HG03439 (cell line): ENCODE measurements at regions not wholly inside any gene's neighbourhood (a gene's known extent, or its start where the extent isn't known, plus 50 kb on each side); places are given as distances from the start of the nearest gene placed in this dataset.

Experiments used
- ATAC-seq: cut with Tn5 transposase; IDR thresholded peaks from one replicate; pipeline ENCODE4 v1.9.1; 2021; ENCODE audit warnings: mild to moderate bottlenecking, moderate library complexity; ENCODE audit not compliant: unreplicated experiment

DNA sequence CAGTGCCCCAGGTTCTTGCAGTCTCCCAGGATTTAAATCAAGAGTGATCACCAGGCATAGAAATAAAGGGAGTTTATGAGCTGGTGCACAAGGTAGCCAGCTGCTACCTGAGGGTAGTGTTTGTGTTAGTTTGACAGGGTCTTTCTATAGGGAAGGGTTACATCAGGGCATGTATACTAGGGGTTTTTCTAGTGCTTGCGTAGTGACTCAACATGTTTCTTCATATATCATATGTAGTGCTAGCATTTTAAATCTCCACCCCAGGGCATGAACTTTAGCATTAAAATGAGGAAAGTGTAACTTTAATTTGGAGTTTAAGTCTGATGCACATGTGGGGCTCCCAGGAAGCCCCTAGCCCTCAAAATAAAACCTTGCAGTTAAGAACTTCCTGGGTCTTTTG is 86.5 kb upstream of the TNR start:
- ATAC-seq: no peak

DNA sequence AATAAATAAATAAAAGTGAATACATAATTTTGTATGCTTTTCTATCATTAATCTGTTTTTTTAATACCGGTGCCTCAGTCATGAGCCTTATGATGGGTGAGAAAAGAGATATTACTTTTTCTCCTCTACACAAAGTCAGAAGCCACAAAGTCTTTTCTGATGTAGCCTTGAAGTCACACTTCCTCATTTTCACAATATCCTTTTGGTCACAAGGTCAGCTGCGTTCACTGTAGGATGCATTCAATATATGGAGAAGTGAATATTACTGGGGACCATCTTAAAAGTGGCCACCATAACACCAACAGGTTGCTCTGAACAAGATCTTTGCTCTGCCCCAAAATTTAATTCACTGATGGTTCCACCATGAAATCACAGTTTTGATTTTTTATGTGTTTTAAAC is 83.3 kb upstream of the TNR start:
- no peak for ATAC-seq

DNA sequence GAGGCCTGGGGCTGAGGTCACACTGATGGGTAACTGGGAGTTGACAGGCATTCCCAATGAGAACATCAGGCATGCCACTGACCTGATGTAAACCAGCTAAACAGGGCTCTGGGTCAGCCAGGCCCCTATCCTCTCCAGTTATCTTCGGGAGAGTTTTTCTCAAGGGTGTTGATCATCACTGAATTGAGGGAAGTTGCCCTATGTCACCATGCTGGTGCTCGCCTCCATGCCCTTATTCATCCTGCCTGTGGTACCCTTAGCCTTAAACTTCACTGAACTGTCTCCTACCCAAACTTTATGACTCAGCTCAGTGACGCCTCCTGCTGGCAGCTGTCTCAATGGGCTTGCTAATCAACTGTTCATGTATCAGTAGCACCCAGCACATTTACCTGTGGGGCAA is 80.7 kb upstream of the TNR start:
- ATAC-seq: no peak

DNA sequence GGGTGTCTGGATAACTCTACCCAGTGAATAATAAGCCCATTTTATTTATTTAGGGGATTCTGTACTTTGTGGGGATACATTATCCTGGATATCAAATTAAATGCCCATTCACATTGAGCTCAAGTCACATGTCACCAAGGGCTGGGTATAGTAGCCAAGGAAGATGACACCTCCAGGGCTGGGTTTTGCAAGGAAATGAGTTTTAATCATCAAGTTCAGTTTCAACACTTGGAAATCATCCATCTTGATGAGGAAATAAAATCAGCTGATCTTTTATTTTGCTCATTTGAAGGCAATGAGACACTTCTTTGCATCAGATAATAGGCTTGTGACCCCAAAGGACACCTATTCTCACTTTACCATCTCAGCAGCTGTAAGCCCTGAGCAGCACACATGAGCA is 80.0 kb upstream of the TNR start:
- ATAC-seq: no peak

DNA sequence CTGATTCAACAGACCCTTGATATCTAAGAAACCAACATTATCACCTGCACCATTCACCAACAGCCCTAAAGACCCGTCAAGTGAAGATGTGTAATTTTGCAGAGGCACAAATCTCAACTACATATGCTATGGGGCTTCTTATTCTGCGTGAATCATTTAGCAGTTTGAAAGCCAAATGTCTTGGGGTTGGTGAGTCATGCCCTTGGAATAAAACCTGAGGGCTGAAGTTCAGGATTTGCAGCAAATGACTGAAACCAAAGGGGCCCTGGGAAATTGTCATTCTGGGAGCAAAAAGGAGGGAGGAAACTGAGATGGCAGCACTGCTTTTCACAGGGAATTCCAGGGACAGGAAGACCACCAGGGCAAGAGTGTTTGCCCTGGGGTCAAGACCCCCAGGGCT is 79.2 kb upstream of the TNR start:
- ATAC-seq: no peak

DNA sequence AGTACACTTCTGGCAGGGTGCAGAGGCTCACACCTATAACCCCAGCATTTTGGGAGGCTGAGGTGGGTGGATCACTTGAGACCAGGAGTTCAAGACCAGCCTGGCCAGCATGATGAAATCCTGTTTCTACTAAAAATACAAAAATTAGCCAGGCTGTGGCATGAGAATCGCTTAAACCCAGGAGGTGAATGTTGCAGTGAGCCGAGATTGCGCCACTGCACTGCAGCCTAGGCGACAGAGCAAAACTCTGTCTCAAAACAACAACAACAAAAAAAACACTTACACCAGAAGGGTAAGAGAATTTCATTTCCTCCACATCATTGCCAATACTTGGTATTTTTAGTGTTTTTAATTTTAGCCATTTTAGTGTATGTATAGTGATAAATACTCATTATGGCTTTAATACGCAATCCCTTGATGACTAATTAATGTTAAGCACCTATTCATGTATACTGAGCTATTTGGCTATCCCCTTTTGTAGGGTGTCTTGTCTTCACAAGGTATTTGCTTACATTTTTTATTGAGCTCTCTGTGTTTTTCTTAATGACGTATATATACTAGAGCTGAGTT is 77.1 kb upstream of the TNR start:
- ATAC-seq: no peak

DNA sequence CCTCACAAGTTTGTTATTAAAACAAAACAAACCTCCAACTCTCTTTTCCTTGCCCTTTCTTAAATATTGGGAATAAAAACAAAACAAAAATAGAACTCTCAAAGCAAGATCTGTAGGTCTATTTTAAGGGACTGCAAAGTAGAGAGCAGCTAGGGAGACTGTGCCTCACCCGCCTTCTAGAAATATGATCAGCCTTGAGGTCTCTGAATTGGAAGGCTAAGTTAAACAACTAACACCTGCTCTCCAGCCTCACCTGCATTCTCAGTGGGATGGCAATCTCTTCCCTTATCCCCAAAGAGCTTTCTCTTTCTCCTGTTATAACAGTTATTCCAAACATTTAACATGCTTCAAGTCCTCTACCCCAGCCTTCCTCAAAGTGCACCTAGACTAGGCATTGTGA is 75.5 kb upstream of the TNR start:
- ATAC-seq: no peak

DNA sequence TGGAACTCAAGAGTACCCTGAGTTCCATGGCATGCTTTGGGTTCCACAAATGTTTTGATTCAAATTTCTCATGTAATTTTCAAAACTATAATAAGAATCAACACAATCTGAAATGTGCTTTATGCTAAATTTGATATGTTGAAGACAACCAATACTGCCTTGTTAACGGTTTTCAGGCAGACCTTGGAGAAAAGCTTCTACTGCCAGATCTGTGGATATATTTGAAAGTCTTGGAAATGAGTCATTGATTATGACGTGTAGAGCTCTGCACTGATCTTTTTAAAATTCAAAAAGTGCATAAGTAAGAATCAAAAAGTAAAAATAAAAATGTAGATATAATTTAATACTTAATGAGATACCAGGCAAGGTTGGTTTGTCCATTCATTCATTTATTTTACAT is 74.0 kb upstream of the TNR start:
- ATAC-seq: no peak

DNA sequence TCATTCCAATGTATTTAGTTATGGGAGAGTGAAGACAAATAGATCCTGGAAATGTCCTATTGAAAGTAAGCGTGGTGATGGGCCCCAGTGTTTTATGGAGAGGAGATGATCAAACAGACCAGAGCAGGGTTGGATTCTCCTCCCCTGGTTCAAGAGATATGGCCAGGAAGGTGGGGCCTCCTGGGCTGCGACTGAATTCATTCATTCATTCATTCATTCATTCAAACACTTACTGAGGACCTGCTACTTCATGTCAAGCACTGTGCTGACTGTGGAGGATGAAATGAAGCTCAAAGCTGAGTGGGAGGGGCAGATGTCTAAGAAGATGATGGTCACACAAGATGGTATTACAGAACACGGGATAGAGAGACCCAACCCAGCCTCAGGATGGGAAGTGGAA is 71.5 kb upstream of the TNR start:
- ATAC-seq: no peak

DNA sequence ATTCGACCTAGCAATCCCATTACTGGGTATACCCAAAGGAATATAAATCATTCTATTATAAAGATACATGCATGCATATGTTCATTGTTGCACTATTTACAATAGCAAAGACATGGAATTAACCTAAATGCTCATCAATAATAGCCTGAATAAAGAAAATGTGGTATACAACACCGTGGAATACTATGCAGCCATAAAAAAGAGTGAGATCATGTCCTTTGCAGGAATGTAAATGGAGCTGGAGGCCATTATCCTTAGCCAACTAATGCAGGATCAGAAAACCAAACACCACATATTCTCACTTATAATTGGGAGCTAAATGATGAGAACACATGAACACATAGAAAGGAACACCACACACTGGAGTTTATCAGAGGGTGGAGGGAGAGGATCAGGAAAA is 69.5 kb upstream of the TNR start:
- ATAC-seq: no peak

DNA sequence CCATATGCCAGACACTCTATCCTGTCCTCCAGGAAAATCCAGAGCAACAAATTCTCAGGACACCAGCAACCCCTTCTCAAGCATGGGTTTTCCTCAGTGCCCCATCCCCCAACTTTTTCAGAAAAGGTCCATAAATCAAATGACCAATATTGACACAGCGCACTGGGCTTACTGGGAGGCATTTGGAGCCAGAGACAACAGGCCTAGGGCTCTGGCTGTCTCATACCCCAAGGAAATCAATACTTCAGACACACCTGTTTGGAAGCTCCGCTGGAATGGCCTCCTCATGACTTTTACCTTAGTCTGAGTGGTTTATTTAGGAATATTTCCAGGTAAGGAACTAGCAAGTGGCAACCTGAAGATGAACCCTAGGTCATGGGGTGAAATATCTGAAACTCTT is 66.9 kb upstream of the TNR start:
- no peak for ATAC-seq

DNA sequence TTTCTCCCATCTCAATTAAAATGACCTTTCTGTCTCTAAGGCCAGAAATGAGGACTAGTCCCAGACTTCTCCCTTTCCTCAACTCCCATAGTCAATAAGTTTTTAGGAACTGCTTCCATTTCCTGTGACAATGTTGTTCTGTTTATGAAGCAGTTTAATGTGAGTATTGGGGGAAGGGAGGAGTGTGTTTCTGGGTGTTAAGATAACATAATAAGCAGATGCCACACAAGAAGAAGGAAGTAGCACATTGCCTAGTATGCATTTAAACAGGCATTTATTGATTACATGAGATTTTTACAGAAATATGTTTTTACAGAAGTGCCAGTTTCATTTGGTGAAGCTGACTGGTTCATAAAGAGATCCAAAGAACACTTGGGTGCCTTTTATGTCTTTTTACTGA is 65.6 kb upstream of the TNR start:
- no peak for ATAC-seq

DNA sequence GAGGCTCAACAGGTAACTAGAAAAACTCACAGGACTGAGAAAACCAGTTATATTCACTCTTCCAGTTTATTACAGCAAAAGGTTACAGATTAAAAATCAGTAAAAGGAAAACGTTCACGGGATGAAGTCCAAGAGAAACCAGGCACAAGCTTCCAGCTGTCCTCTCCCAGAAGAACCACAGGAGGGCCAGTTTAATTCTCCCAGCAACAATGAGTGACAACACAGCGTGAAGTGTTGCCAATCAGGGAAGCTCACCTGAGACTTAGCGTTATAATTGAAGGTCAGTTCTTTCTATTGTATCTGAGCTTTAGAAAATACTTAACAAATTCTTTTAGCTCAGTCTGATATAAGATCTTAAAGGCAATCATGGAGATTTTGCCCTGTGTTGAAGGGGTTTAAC is 65.2 kb upstream of the TNR start:
- no peak for ATAC-seq

DNA sequence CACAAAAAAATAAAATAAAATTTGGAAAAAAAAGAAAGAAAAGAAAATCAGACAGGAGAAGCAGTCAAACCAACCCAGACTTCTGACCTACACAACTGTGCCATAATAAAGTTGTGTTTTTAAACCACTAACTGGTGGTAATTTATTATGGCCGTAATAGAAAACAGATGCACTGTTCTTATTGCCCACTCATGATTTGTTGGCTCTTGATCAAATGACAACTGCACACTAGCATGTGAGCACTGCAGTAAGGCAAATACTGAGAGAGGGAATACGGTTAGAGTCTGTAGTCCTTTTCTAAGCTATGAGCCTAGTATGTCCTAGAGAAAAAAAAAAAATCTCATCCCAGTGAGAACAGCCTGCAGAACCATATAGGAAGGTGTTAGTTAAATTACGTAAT is 61.2 kb upstream of the TNR start:
- no peak for ATAC-seq

DNA sequence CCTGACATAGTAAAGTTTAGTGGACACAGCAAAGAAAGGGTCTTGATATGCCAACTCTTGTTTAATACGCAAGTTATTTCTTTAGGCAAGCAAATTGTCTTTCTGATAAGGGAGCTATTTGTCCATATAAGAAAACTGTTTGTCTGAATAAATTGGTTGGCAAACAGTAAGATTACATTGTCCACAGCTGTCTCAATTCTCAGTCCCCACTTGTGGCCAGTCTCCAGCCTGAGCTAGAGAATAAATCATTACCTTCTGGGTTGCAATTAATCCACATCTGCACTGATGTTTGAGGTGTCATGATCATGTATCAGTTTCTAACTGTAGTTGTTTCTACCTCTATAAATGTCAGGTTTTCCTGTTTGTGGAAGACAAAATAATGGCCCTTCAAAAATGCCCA is 60.0 kb upstream of the TNR start:
- ATAC-seq: no peak

DNA sequence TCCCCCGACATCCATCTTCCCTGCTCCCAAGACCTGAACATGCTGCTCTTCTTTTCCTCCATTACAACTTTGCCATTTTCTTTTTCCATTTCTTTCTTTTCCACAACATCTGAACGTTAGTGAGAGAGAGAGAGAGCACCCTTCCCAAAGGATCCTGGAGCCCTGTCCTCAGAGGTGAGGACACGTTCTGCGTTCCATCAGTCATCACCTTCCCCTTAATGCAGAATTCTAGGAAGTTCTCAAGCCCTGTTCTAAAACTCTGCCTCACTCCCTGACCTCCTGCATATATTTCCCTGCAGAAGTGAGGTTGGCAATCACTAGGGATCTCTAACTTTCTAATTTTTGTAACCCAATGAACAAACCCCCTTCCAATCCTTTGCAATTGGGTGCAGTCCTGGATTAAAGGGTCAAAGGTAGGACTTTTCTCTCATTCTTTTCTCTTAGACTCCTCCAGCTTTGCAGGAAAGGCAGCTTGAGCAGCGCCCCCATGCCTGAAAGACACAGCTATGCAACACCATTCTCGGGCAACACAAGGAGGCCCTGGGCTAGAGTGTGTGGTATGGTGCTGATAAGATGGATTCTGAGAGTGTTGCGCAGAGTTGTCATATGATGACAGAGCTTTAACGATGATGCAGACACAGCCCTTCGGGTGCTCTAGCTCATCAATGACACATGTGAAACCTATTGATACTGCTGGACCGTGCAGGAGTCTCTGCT is 59.2 kb upstream of the TNR start:
- ATAC-seq: no peak

DNA sequence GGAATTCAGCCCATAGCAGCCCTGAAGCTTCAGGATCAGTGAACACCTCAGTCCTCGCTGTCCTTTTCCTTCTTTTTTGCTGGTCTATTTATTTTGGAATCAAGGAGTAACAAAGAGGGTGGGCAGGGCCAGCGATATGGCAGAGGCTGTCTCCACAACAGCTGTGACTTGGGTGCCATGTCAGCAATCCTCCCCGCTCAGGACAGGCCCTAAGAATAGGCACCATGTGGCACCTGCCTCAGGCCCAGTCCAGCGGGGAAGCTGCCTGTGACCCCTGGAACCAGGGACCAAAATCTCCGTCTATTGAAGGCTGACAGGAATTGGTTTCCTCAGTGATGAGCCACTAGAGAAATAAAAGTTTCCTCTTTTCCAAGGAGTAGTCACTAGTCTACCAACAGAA is 58.6 kb upstream of the TNR start:
- ATAC-seq: no peak

DNA sequence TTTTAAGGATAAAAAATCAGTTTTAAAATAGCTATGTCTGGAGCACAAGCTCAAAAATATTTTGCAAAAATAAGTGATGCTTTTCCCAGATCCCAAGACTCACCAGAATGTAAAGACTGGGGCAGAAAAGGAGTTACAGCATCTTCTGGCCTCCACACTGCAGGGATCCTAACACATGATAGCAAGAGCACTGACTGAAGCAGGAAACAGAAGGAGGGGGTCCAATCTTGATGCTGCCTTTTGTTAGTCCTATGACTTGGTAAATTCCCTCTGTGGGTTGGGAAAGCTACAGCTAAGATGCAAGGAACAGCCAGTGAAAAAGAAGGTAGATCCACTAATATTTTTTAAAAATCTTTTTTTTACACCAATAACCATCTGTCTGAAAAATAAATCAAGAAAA is 54.2 kb upstream of the TNR start:
- no peak for ATAC-seq

DNA sequence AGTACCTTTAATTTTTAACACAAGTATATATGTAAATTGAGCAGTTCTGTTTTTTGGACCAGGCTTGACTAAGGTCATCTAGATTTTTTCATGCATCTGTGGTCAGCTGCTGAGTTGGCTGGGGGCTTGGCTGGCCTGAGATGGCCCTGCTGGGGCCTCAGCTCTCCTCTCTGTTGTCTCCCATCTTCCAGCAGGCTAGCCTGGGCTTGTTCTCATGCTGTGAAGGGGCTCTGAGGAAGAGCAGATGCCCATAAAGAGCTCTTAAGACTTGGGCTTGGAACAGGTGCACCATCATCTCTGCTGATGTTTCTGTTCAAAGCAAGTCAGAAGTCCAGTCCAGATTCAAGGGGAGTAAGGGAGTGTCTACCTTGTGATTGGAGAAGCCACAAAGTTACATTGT is 51.2 kb upstream of the TNR start:
- no peak for ATAC-seq

DNA sequence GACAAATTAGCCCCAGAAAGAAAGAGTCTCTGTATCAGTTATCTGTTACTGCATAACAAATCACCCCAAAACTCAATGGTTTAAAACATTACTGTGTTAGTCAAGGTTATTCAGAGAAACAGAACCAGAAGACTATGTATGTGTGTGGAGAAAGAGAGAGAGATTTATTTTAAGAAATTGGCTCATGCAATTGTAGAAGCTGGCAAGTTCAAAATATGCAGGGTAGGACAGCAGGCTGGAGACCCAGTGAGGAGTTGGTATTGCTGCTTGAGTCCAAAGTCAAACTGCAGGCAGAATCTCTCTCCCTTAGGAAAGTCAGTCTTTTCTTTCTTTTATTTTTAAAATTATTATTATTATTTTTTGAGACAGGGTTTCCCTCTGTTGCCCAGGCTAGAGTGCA is 50.2 kb upstream of the TNR start:
- no peak for ATAC-seq
